ENCODE measurements at regions not wholly inside any gene's neighbourhood (a gene's known extent, or its start where the extent isn't known, plus 50 kb on each side); places are given as distances from the start of the nearest gene placed in this dataset.

DNA sequence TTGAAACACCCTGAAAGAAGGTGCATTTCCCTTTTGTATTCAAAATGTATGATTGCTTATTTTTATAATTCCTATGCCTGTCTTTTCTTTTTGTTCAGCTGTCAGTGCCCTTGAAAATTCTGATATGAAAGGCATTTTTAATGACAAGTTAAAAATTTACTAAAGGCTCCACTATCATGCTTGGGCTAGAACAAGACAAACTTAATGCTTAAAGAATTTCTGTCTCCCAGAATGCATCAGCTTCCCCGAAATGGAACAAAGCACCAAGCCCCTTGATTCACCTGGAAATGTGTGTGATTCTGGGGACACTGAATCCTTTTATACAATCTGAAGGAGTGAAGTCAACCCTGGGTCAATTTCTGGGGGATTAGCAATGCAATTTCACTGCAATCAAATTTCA, 457.5 kb downstream of the LMO4 start:
- Histone ChIP-seq H3K4me1 (peaks cover 24% of the 10 kb centered on the region), H3K27me3 (no peaks in the 10 kb centered on the region), H3K9me3 (no peaks in the 10 kb centered on the region), H3K4me3 (no peak overlapping the region), H3K36me3 (replicated peaks in 1 of 2; ENCODE audit: insufficient read depth in 1 of 2, low read depth in 2 of 2) (no peaks in the 10 kb centered on the region), H3K27ac (peak overlapping the region in 3 of 4 donors; percentile 42 to 51 (median 45))
- DNase-seq (no peak), ATAC-seq (peak; percentile 47)
- intact Hi-C loops (cut with DNase I), result no loop called here
- TF ChIP-seq, protein P1, sequence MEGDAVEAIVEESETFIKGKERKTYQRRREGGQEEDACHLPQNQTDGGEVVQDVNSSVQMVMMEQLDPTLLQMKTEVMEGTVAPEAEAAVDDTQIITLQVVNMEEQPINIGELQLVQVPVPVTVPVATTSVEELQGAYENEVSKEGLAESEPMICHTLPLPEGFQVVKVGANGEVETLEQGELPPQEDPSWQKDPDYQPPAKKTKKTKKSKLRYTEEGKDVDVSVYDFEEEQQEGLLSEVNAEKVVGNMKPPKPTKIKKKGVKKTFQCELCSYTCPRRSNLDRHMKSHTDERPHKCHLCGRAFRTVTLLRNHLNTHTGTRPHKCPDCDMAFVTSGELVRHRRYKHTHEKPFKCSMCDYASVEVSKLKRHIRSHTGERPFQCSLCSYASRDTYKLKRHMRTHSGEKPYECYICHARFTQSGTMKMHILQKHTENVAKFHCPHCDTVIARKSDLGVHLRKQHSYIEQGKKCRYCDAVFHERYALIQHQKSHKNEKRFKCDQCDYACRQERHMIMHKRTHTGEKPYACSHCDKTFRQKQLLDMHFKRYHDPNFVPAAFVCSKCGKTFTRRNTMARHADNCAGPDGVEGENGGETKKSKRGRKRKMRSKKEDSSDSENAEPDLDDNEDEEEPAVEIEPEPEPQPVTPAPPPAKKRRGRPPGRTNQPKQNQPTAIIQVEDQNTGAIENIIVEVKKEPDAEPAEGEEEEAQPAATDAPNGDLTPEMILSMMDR (IDR thresholded peaks at IDR 0.05), result no peak
- no peak for TF ChIP-seq POLR2A (IDR thresholded peaks at IDR 0.05)
- WGBS, 2 donors, result 8 to 29% methylated on average over 1 of the region's 1 CpG

DNA sequence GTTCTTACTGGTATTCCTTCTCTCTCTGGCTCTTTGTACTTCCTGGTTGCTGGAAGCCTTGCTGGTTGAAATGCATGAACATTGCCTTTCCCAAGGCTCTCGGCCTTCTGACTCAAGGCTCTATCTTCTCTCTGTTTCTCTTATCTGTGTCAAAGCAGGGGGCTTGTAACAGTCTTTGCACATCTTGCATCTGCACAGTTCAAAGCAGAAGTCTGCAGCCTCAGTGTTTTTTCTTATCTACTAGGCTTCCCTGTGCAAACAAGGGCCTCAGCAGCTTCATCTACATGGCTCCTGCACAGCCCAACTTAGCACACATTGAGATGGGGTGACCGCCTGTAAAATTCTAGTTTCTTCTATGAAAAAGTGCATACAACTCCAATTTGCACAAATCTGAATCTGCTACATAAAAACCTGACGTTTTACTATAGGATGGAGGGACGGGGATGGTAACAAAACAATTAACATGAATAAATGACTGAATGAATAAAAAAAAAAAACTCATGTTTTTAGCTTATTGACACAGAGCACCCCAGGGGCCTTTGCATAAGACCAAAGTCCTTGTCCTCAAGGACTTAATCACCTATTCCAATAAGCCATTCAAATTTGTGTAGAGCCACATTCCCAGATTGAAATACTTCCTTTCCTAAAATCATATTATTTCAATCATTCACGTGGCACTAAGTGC, 458.3 kb downstream of the LMO4 start:
- Histone ChIP-seq H3K9me3 (no peaks in the 10 kb centered on the region), H3K4me3 (no peak overlapping the region), H3K4me1 (peaks cover 24% of the 10 kb centered on the region), H3K36me3 (replicated peaks in 1 of 2; ENCODE audit: insufficient read depth in 1 of 2, low read depth in 2 of 2) (no peaks in the 10 kb centered on the region), H3K27me3 (no peaks in the 10 kb centered on the region), H3K27ac (peak overlapping the region in 2 of 4 donors; percentile 45 to 51)
- TF ChIP-seq, protein P1 (IDR thresholded peaks at IDR 0.05), result no peak
- no peak for TF ChIP-seq POLR2A (IDR thresholded peaks at IDR 0.05)
- peak; percentile 50 for ATAC-seq
- WGBS, 2 donors, result 60 to 67% methylated on average over 5 of the region's 5 CpGs
- intact Hi-C loops (cut with DNase I), result no loop called here
- peak in 2 of 4 donors; percentile 13 to 28 for DNase-seq

DNA sequence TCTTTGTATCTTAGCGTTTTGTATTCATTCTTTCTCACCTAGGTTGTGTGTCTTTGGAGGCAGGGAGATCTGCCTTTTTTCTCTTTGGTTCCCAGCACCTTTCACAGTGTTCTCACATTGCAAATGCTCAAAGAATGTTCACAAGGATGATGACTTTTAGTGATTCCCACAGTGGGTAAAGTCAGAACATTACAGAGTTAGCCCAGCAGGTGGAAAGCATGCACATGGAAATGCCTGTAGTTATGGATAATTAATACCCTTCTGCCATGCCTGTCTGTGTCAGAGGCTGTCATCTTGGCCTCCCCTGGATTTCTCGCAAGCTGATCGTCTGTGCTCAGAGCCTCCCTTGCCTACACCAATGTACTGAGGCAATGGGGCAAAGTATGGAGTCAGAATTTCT, 458.9 kb downstream of the LMO4 start:
- H3K36me3 ChIP-seq (replicated peaks in 1 of 2; ENCODE audit: insufficient read depth in 1 of 2, low read depth in 2 of 2), result no peaks in the 10 kb centered on the region
- WGBS, 2 donors, result 34 to 39% methylated on average over 3 of the region's 3 CpGs
- no peak overlapping the region for H3K27ac ChIP-seq
- no peak for DNase-seq
- TF ChIP-seq, protein P1 (IDR thresholded peaks at IDR 0.05), result peak in 3 of 7 experiments; percentile 17 to 25 (median 23)
- TF ChIP-seq POLR2A (IDR thresholded peaks at IDR 0.05), result no peak
- no peak overlapping the region for H3K4me3 ChIP-seq
- no peaks in the 10 kb centered on the region for H3K9me3 ChIP-seq
- H3K4me1 ChIP-seq, result peaks cover 24% of the 10 kb centered on the region
- intact Hi-C loops (cut with DNase I), result no loop called here
- no peaks in the 10 kb centered on the region for H3K27me3 ChIP-seq
- ATAC-seq, result peak; percentile 24

DNA sequence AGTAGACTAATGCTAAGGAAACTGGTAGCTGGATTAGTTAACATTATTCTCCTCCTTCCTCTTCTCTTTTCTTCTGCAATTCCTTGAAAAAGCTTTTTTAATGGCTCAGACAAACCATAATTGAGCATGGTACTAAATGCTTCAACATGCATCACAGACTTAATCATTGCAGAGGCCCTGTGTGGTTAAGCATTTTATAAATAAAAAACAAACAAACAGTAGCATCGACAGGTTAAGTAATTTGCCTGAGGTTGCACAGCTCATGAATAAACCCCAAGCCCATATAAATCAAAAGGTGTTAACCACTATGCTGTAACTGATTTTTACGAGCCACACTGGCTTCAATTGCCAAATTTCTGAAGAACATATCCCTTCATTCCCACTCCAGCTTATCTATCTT, 462.1 kb downstream of the LMO4 start:
- no peaks in the 10 kb centered on the region for H3K36me3 ChIP-seq (replicated peaks in 1 of 2; ENCODE audit: insufficient read depth in 1 of 2, low read depth in 2 of 2)
- no peak overlapping the region for H3K27ac ChIP-seq
- WGBS, 2 donors, result 82 to 84% methylated on average over 2 of the region's 2 CpGs
- no peak for DNase-seq
- no peaks in the 10 kb centered on the region for H3K27me3 ChIP-seq
- peaks cover 30% of the 10 kb centered on the region for H3K4me1 ChIP-seq
- H3K9me3 ChIP-seq, result no peaks in the 10 kb centered on the region
- TF ChIP-seq, protein P1 (IDR thresholded peaks at IDR 0.05), result no peak
- no peak for TF ChIP-seq POLR2A (IDR thresholded peaks at IDR 0.05)
- H3K4me3 ChIP-seq, result no peak overlapping the region
- no peak for ATAC-seq
- intact Hi-C loops (cut with DNase I), result no loop called here

Measured in body of pancreas (tissue), 4 donors.